ENCODE measurements at regions not wholly inside any gene's neighbourhood (a gene's known extent, or its start where the extent isn't known, plus 50 kb on each side); places are given as distances from the start of the nearest gene placed in this dataset.

DNA sequence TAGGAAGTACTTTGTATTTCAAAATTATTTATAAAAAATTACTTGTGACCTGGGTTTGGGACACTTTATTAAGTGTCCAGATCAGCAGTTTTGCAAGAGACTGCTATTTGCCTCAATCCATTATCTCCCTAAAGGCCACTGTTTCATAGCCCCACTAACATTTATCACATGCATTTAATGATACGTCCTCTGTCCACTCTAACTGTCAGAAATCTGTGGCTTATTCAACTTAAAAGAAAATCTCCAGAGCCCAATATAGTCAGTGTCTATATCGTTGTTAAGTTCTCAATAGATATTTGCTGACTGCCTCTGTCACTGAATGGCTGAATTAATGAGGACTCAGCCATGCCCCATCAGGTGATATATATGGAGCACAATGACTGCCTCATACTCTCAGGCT lies 553.9 kb upstream of the POM121L12 start:
- TF ChIP-seq CTCF (IDR thresholded peaks at IDR 0.05) (no peak), POLR2A (IDR thresholded peaks at IDR 0.05) (no peak)

Measured in body of pancreas (tissue), 4 donors.